ENCODE measurements at regions not wholly inside any gene's neighbourhood (a gene's known extent, or its start where the extent isn't known, plus 50 kb on each side); places are given as distances from the start of the nearest gene placed in this dataset.

DNA sequence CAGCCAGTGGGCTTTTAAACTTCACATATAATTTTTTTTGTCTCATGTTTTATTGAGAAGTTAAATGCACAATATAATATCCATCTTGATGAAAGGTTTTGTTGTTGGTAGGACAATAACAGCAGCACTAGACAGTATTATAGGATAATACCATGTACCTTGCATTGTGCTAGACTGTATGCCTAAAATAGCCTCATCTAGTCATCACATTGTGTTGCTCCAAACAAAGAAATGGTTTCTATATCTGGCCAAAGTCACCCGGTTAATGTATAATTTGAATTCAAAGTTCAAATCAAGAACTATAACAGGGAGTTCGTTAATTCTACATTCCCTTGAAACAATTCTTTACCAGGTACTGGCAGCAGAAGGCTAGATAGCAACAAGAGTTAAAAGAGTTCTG, 104.9 kb downstream of the KCNJ2 start:
- H3K27ac Mint-ChIP-seq = no peak overlapping the region
- H3K4me3 Mint-ChIP-seq = no peak overlapping the region

More for the DNA sequence above, 104.9 kb downstream of the KCNJ2 start:
- DNase-seq (ENCODE audit: low spot score) (no peak), ATAC-seq (no peak)
- Histone ChIP-seq H3K4me2 (no peak overlapping the region), H3K27me3 (ENCODE audit: insufficient read depth) (no peaks in the 10 kb centered on the region), H3F3A (replicated peaks; ENCODE audit: low read depth) (no peaks in the 10 kb centered on the region), H3K36me3 (ENCODE audit: insufficient read depth) (no peaks in the 10 kb centered on the region), H4K20me1 (replicated peaks; ENCODE audit: insufficient read depth) (no peaks in the 10 kb centered on the region), H2AFZ (no peak overlapping the region), H3K27ac (ENCODE audit: low read depth) (no peak overlapping the region), H3K79me2 (replicated peaks; ENCODE audit: insufficient read depth) (no peaks in the 10 kb centered on the region), H3K9me2 (ENCODE audit: insufficient read depth) (no peaks in the 10 kb centered on the region; the same call in 1 of the 2 replicates), H3K4me3 (no peak overlapping the region), H3K4me1 (ENCODE audit: insufficient read depth) (peaks cover 12% of the 10 kb centered on the region; the same call in 1 of the 2 replicates)
- Mint-ChIP-seq H3K4me1 (peaks cover 8% of the 10 kb centered on the region; the same call in 2 of the 3 replicates), H3K27me3 (ENCODE audit: insufficient read depth, low read depth, poor library complexity) (no peaks in the 10 kb centered on the region), H3K9me3 (no peaks in the 10 kb centered on the region), H3K36me3 (ENCODE audit: low read depth) (no peaks in the 10 kb centered on the region)
- TF ChIP-seq ZNF114 (CRISPR knock-in tag; IDR thresholded peaks at IDR 0.05) (no peak), JUNB (IDR thresholded peaks at IDR 0.05; ENCODE audit: unreplicated experiment) (no peak), NANOG (IDR thresholded peaks at IDR 0.05; ENCODE audit: borderline replicate concordance) (no peak), STAT1 (IDR thresholded peaks at IDR 0.05; ENCODE audit: unreplicated experiment) (no peak), EZH2phosphoT487 (IDR thresholded peaks at IDR 0.05; ENCODE audit: unreplicated experiment) (no peak), ETS1 (IDR thresholded peaks at IDR 0.05) (no peak), CREB1 (CRISPR knock-in tag; IDR thresholded peaks at IDR 0.05; ENCODE audit: low read depth) (no peak), ZNF462 (CRISPR knock-in tag; IDR thresholded peaks at IDR 0.05) (no peak)
- TF ChIP-seq, protein P1, sequence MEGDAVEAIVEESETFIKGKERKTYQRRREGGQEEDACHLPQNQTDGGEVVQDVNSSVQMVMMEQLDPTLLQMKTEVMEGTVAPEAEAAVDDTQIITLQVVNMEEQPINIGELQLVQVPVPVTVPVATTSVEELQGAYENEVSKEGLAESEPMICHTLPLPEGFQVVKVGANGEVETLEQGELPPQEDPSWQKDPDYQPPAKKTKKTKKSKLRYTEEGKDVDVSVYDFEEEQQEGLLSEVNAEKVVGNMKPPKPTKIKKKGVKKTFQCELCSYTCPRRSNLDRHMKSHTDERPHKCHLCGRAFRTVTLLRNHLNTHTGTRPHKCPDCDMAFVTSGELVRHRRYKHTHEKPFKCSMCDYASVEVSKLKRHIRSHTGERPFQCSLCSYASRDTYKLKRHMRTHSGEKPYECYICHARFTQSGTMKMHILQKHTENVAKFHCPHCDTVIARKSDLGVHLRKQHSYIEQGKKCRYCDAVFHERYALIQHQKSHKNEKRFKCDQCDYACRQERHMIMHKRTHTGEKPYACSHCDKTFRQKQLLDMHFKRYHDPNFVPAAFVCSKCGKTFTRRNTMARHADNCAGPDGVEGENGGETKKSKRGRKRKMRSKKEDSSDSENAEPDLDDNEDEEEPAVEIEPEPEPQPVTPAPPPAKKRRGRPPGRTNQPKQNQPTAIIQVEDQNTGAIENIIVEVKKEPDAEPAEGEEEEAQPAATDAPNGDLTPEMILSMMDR (conservative IDR thresholded peaks at IDR 0.05; ENCODE audit: low read depth in 2 of 2) = no peak
- TF ChIP-seq, protein P2, sequence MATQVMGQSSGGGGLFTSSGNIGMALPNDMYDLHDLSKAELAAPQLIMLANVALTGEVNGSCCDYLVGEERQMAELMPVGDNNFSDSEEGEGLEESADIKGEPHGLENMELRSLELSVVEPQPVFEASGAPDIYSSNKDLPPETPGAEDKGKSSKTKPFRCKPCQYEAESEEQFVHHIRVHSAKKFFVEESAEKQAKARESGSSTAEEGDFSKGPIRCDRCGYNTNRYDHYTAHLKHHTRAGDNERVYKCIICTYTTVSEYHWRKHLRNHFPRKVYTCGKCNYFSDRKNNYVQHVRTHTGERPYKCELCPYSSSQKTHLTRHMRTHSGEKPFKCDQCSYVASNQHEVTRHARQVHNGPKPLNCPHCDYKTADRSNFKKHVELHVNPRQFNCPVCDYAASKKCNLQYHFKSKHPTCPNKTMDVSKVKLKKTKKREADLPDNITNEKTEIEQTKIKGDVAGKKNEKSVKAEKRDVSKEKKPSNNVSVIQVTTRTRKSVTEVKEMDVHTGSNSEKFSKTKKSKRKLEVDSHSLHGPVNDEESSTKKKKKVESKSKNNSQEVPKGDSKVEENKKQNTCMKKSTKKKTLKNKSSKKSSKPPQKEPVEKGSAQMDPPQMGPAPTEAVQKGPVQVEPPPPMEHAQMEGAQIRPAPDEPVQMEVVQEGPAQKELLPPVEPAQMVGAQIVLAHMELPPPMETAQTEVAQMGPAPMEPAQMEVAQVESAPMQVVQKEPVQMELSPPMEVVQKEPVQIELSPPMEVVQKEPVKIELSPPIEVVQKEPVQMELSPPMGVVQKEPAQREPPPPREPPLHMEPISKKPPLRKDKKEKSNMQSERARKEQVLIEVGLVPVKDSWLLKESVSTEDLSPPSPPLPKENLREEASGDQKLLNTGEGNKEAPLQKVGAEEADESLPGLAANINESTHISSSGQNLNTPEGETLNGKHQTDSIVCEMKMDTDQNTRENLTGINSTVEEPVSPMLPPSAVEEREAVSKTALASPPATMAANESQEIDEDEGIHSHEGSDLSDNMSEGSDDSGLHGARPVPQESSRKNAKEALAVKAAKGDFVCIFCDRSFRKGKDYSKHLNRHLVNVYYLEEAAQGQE (IDR thresholded peaks at IDR 0.05; ENCODE audit: unreplicated experiment) = no peak

All from GM23338 (cell line).